ENCODE measurements at regions not wholly inside any gene's neighbourhood (a gene's known extent, or its start where the extent isn't known, plus 50 kb on each side); places are given as distances from the start of the nearest gene placed in this dataset.

- TF ChIP-seq ARID4B (CRISPR knock-in tag; IDR thresholded peaks at IDR 0.05) (no peak), POLR2B (IDR thresholded peaks at IDR 0.05; ENCODE audit: low read depth, partially characterized antibody) (no peak), PTTG1 (tag; IDR thresholded peaks at IDR 0.05; ENCODE audit: low read depth) (peak; percentile 19; the same call in 1 of the 2 replicates), KDM5B (IDR thresholded peaks at IDR 0.05; ENCODE audit: insufficient replicate concordance, low read depth, low read length) (peak; percentile 28), ZNF407 (IDR thresholded peaks at IDR 0.05; ENCODE audit: low read depth) (no peak), HDAC8 (tag; IDR thresholded peaks at IDR 0.05) (peak; percentile 15; the same call in 1 of the 2 replicates), CXXC5 (CRISPR knock-in tag; IDR thresholded peaks at IDR 0.05) (no peak), ATF3 (IDR thresholded peaks at IDR 0.05) (no peak), ATF3 (CRISPR knock-in tag; conservative IDR thresholded peaks at IDR 0.05) (peak; percentile 70), ZHX1 (conservative IDR thresholded peaks at IDR 0.05; ENCODE audit: low read length) (0 out of 2 replicates have a peak, but pooled peaks have one; percentile 42)
Measured at GRCh38 chr22:19628038-19628776, 86.1 kb upstream of the SEPTIN5 start (continued).
